GM19239 (cell line): ENCODE measurements at regions not wholly inside any gene's neighbourhood (a gene's known extent, or its start where the extent isn't known, plus 50 kb on each side); places are given as distances from the start of the nearest gene placed in this dataset.

Experiments
- DNase-seq: peaks from one replicate; pipeline ENCODE4 v3.0.0; 2011; ENCODE audit warnings: low spot score; ENCODE audit not compliant: insufficient read length
- FAIRE-seq: peaks from 2 replicates; lab custom pipeline; 2011; peaks lifted over from hg19 to GRCh38; lab: Jason Lieb, UNC

GRCh38 chr5:115381911-115382662 lies 85.6 kb upstream of the CCDC112 start:
- DNase-seq = no peak
- no peak for FAIRE-seq

GRCh38 chr5:115379622-115380344 lies 83.3 kb upstream of the CCDC112 start:
- FAIRE-seq (no peak), DNase-seq (no peak)

GRCh38 chr5:115378754-115379153 lies 82.3 kb upstream of the CCDC112 start:
- DNase-seq = no peak
- FAIRE-seq = no peak

- no peak for DNase-seq
- no peak for FAIRE-seq
Measured at GRCh38 chr5:115377468-115378217, 81.2 kb upstream of the CCDC112 start.

GRCh38 chr5:115375893-115376292 lies 79.4 kb upstream of the CCDC112 start:
- no peak for FAIRE-seq
- no peak for DNase-seq

GRCh38 chr5:115374057-115374775 lies 77.8 kb upstream of the CCDC112 start:
- FAIRE-seq (no peak), DNase-seq (no peak)

- FAIRE-seq (no peak), DNase-seq (no peak)
Measured at GRCh38 chr5:115372146-115372545, 75.7 kb upstream of the CCDC112 start.

GRCh38 chr5:115369430-115370144 lies 73.1 kb upstream of the CCDC112 start:
- DNase-seq = no peak
- no peak for FAIRE-seq

- no peak for FAIRE-seq
- DNase-seq = no peak
Measured at GRCh38 chr5:115366223-115366622, 69.8 kb upstream of the CCDC112 start.

- no peak for DNase-seq
- FAIRE-seq = no peak
Measured at GRCh38 chr5:115363879-115364278, 67.4 kb upstream of the CCDC112 start.

GRCh38 chr5:115360046-115360685 lies 63.7 kb upstream of the CCDC112 start:
- FAIRE-seq = no peak
- no peak for DNase-seq

- no peak for FAIRE-seq
Measured at GRCh38 chr5:115355767-115356381, 59.4 kb upstream of the CCDC112 start.

GRCh38 chr5:115355095-115355494 lies 58.6 kb upstream of the CCDC112 start:
- DNase-seq (no peak), FAIRE-seq (no peak)

More at GRCh38 chr5:115355767-115356381, 59.4 kb upstream of the CCDC112 start:
- no peak for DNase-seq

- DNase-seq = no peak
- no peak for FAIRE-seq
Measured at GRCh38 chr5:115354246-115354645, 57.8 kb upstream of the CCDC112 start.

GRCh38 chr5:115352571-115352970 lies 56.1 kb upstream of the CCDC112 start:
- DNase-seq = no peak

GRCh38 chr5:115351356-115352195 lies 55.1 kb upstream of the CCDC112 start:
- DNase-seq (no peak), FAIRE-seq (no peak)

More at GRCh38 chr5:115352571-115352970, 56.1 kb upstream of the CCDC112 start:
- no peak for FAIRE-seq

GRCh38 chr5:115350894-115351293 lies 54.4 kb upstream of the CCDC112 start:
- FAIRE-seq (no peak), DNase-seq (no peak)
